Uterus (tissue), 3 donors: ENCODE measurements at regions not wholly inside any gene's neighbourhood (a gene's known extent, or its start where the extent isn't known, plus 50 kb on each side); places are given as distances from the start of the nearest gene placed in this dataset.

Experiments
- DNase-seq, 2 donors: peaks; one replicate each; pipeline ENCODE4 v3.0.0-alpha.2; 2019 to 2020
- H3K27ac ChIP-seq, 2 donors: fragments of 200-600 bp; sonication (generic); 1 replicate in 1 of 2; 2 replicates in 1 of 2; pipeline ENCODE4 v1.5.1; 2016 to 2018
- H3K27me3 ChIP-seq, 2 donors: fragments of 200-600 bp; sonication (generic); one replicate each; pipeline ENCODE4 v1.5.1; 2018 to 2019; ENCODE audit warnings: control low read depth in 1 of 2
- H3K36me3 ChIP-seq, 2 donors: fragments of 200-600 bp; sonication (generic); one replicate each; pipeline ENCODE4 v1.5.1; 2019; ENCODE audit warnings: control low read depth in 1 of 2
- H3K4me1 ChIP-seq, 2 donors: fragments of 200-600 bp; sonication (generic); one replicate each; pipeline ENCODE4 v1.5.1; 2018 to 2019; ENCODE audit warnings: control low read depth in 1 of 2
- H3K4me3 ChIP-seq, 2 donors: fragments of 200-600 bp; sonication (generic); 1 replicate in 1 of 2; 2 replicates in 1 of 2; pipeline ENCODE4 v1.5.1; 2018 to 2019; ENCODE audit warnings: mild to moderate bottlenecking in 1 of 2
- H3K9me3 ChIP-seq, 2 donors: fragments of 200-600 bp; sonication (generic); one replicate each; pipeline ENCODE4 v1.5.1; 2019; ENCODE audit warnings: control low read depth in 1 of 2
- POLR2A ChIP-seq, 2 donors: fragments of 450-650 bp; IDR thresholded peaks; one replicate each; pipeline ENCODE4 v1.6.1; 2016; ENCODE audit warnings: antibody characterized with exemption in 2 of 2, mild to moderate bottlenecking in 1 of 2, moderate library complexity in 1 of 2
- intact Hi-C: fragments of 100-400 bp; cut with DNase I; formaldehyde crosslinking; loops from one replicate; pipeline ENCODE4 v1.15.1; 2023; ENCODE audit warnings: low total_unique reads
- TF ChIP-seq, protein P1 (sequence below), 4 experiments: fragments of 200-600 bp in 2 of 4; fragments of 450-650 bp in 2 of 4; sonication (generic) in 2 of 4; IDR thresholded peaks; one replicate each; pipeline ENCODE4 v1.5.1; 2016 to 2019; ENCODE audit warnings: antibody characterized with exemption in 4 of 4, mild to moderate bottlenecking in 2 of 4, moderate library complexity in 1 of 4
- donor health status: DM: yes; HTN: yes; CAD: no.

DNA sequence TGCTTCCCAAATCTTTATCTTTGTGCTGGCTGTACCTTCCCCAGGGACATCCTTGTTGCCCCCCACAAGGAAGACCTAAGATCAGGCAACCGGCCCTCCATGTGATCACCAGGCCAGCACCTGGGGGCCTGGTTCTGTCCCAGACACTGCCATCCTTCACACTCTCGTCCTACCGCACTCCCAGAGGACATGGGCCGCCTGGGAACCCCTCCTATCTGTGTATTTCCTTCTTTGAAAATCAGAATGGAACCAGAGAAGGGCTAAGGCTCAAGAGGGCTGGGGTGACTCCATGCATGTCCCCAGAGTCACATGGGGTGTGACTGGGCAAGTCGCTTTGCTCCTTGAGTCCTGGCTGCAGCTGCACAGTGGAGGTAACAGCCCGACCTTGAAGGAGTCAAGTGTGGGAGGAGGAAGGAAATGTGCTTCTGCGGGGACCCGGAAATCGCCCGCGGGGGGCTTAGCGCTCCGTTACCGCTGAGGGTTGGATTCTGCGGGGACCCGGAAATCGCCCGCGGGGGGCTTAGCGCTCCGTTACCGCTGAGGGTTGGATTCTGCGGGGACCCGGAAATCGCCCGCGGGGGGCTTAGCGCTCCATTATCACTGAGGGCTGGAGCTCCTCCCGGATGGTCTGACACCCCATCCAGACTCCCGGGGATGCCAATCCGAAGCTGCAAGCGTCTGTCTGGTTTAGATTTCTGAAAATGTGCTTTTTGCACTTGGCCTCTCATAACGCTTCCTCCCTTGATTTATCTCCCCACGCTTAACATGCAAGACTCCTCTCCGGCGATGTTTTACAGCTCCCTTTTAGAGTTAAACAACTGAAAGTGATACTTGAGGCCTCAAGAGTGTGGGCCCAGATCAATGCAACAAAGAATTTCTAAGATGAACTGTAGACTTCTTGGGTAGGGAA, 278.9 kb downstream of the NPHP4 start:
- H3K27me3 ChIP-seq: no peaks in the 10 kb centered on the region
- H3K4me1 ChIP-seq: no peaks in the 10 kb centered on the region
- H3K36me3 ChIP-seq: no peaks in the 10 kb centered on the region
- TF ChIP-seq, protein P1, sequence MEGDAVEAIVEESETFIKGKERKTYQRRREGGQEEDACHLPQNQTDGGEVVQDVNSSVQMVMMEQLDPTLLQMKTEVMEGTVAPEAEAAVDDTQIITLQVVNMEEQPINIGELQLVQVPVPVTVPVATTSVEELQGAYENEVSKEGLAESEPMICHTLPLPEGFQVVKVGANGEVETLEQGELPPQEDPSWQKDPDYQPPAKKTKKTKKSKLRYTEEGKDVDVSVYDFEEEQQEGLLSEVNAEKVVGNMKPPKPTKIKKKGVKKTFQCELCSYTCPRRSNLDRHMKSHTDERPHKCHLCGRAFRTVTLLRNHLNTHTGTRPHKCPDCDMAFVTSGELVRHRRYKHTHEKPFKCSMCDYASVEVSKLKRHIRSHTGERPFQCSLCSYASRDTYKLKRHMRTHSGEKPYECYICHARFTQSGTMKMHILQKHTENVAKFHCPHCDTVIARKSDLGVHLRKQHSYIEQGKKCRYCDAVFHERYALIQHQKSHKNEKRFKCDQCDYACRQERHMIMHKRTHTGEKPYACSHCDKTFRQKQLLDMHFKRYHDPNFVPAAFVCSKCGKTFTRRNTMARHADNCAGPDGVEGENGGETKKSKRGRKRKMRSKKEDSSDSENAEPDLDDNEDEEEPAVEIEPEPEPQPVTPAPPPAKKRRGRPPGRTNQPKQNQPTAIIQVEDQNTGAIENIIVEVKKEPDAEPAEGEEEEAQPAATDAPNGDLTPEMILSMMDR (IDR thresholded peaks at IDR 0.05): no peak
- TF ChIP-seq POLR2A (IDR thresholded peaks at IDR 0.05): no peak
- no peak overlapping the region for H3K4me3 ChIP-seq
- H3K27ac ChIP-seq: no peak overlapping the region
- no peaks in the 10 kb centered on the region for H3K9me3 ChIP-seq
- no peak for DNase-seq
- intact Hi-C loops: no loop called here

DNA sequence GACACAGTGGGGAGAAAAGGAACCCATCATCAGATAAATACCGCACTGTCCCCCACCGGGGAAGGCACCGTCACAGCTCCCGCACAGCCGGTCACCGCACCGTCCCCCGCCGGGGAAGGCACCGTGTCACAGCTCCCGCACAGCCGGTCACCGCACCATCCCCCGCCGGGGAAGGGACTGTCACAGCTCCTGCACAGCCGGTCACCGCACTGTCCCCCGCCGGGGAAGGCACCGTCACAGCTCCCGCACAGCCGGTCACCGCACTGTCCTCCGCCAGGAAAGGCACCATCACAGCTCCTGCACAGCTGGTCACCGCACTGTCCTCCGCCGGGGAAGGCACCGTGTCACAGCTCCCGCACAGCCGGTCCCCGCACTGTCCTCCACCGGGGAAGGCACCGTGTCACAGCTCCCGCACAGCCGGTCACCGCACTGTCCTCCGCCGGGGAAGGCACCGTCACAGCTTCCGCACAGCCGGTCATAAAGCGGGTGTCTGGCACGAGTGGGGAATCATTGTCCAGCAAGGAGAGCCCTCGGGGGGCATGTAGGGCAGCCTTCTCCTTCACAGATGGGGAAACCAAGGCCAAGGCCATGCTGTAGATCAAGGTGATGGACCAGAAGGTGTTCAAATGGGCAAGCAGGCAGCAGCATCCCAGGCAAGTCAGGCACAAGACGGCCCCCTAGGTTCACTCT, 280.1 kb downstream of the NPHP4 start:
- Histone ChIP-seq H3K4me1 (no peaks in the 10 kb centered on the region), H3K9me3 (no peaks in the 10 kb centered on the region), H3K27ac (no peak overlapping the region), H3K27me3 (no peaks in the 10 kb centered on the region), H3K36me3 (no peaks in the 10 kb centered on the region), H3K4me3 (no peak overlapping the region)
- TF ChIP-seq, protein P1 (IDR thresholded peaks at IDR 0.05): no peak
- no peak for TF ChIP-seq POLR2A (IDR thresholded peaks at IDR 0.05)
- no peak for DNase-seq
- intact Hi-C loops: no loop called here

DNA sequence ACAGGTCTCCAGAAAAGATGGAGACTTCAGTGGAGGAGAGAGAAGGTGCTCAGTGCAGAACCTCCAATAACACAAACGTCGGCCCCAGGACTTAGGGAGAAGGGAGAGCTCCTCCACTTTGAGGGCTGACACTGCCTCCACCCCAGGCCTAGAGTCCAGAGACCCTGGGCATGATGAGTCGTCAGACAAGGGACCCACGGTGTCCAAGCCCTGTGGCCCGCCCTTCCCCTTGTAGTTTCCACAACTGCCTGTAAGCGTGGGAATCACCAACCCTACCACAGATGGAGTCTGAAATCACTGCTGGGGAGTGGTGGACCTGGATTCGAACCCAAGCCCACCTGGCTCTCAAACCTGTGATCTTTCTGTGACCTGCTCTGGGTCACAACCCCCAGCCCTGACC, 281.1 kb downstream of the NPHP4 start:
- H3K27me3 ChIP-seq: no peaks in the 10 kb centered on the region
- no peaks in the 10 kb centered on the region for H3K36me3 ChIP-seq
- DNase-seq: no peak
- H3K4me3 ChIP-seq: no peak overlapping the region
- TF ChIP-seq, protein P1 (IDR thresholded peaks at IDR 0.05): no peak
- no peak for TF ChIP-seq POLR2A (IDR thresholded peaks at IDR 0.05)
- intact Hi-C loops: no loop called here
- no peaks in the 10 kb centered on the region for H3K9me3 ChIP-seq
- no peaks in the 10 kb centered on the region for H3K4me1 ChIP-seq
- H3K27ac ChIP-seq: no peak overlapping the region

DNA sequence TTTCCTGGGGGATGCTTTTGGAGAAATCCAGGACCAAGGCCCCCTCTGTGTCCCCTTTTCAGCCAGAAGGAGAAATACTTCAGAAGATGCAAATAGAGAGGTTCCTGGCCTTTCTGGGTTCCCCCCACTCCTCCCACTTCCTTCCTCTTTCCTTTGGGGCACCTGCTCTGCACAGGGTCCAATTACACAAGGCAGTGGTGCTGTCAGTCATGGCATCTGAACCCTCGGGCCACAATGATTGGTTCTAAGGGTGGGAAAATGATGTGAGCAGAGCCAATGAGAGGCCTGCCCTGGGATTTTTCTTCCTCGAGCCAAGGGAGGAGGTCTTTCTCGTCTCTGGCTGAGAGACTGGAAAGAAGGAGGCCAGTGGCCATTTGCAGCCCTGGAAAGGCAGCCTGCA, 282.2 kb downstream of the NPHP4 start:
- no peaks in the 10 kb centered on the region for H3K4me1 ChIP-seq
- TF ChIP-seq, protein P1 (IDR thresholded peaks at IDR 0.05): no peak
- no peak for TF ChIP-seq POLR2A (IDR thresholded peaks at IDR 0.05)
- H3K4me3 ChIP-seq: no peak overlapping the region
- intact Hi-C loops: no loop called here
- no peak for DNase-seq
- H3K9me3 ChIP-seq: no peaks in the 10 kb centered on the region
- no peaks in the 10 kb centered on the region for H3K36me3 ChIP-seq
- no peaks in the 10 kb centered on the region for H3K27me3 ChIP-seq
- no peak overlapping the region for H3K27ac ChIP-seq

DNA sequence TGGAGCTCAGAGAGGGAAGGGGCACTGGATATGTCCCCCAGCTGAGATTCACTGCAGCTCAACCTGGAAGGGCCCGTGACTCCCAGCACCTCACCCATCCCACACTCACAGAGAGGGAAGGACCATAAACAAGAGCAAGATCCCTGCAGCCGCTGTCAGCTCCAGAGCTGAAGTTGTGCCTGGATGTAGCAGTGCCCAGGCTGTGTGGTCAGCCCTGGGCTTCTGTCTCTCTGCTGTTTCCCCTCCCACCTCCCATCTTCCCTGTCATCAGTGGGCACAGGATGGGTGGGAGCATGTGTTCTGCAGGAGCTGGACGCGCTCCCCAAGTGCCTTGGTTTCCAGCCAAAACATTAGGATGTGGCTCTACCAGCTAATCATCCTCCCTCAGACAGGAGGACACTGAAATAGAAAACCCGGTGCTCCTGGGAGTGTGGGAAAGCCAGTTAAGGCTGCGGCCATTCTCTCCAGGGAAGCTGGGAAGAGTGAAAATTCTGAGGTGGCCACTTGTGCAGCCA, 282.7 kb downstream of the NPHP4 start:
- Histone ChIP-seq H3K36me3 (no peaks in the 10 kb centered on the region), H3K9me3 (no peaks in the 10 kb centered on the region), H3K27ac (no peak overlapping the region), H3K4me3 (no peak overlapping the region), H3K27me3 (no peaks in the 10 kb centered on the region), H3K4me1 (no peaks in the 10 kb centered on the region)
- TF ChIP-seq POLR2A (IDR thresholded peaks at IDR 0.05): no peak
- TF ChIP-seq, protein P1 (IDR thresholded peaks at IDR 0.05): no peak
- intact Hi-C loops: no loop called here
- DNase-seq: no peak
